Heart right ventricle (tissue), 16 donors: ENCODE measurements at regions not wholly inside any gene's neighbourhood (a gene's known extent, or its start where the extent isn't known, plus 50 kb on each side); places are given as distances from the start of the nearest gene placed in this dataset.
"Not testable (repeated sequence)": the region's sequence is repeated elsewhere in the genome, so short reads cannot be mapped to it uniquely, and the experiment has no call there.

Source experiments
- ATAC-seq, 8 donors: fragments of 200-7000 bp; cut with Tn5 transposase; one replicate each; pipeline ENCODE4 v1.9.1; 2020; ENCODE audit warnings: mild to moderate bottlenecking in 8 of 8, moderate library complexity in 8 of 8, moderate number of reproducible peaks in 1 of 8
- DNase-seq, 2 donors: peaks; one replicate each; pipeline ENCODE4 v3.0.0-alpha.2; 2020
- H3K27ac ChIP-seq, 10 donors: fragments of 200-600 bp; sonication (generic) in 2 of 10; one replicate each; pipeline versions ENCODE4 v1.5.0 to v1.8.0; 2020 to 2022; ENCODE audit warnings: mild to moderate bottlenecking in 3 of 10
- H3K27me3 ChIP-seq, 7 donors: fragments of 200-600 bp; one replicate each; pipeline ENCODE4 v1.8.0; 2021 to 2022; ENCODE audit warnings: mild to moderate bottlenecking in 2 of 7
- H3K36me3 ChIP-seq, 9 donors: fragments of 200-600 bp; sonication (generic) in 1 of 9; one replicate each; pipeline versions ENCODE4 v1.5.0 to v1.8.0; 2020 to 2022; ENCODE audit warnings: mild to moderate bottlenecking in 2 of 9
- H3K4me1 ChIP-seq, 9 donors: fragments of 200-600 bp; sonication (generic) in 1 of 9; one replicate each; pipeline versions ENCODE4 v1.5.0 to v1.8.0; 2020 to 2022; ENCODE audit warnings: mild to moderate bottlenecking in 4 of 9
- H3K4me3 ChIP-seq, 10 donors: fragments of 200-600 bp; sonication (generic) in 2 of 10; one replicate each; pipeline versions ENCODE4 v1.5.0 to v1.8.0; 2020 to 2022; ENCODE audit warnings: mild to moderate bottlenecking in 7 of 10, moderate library complexity in 2 of 10
- H3K9me3 ChIP-seq, 11 donors: fragments of 200-600 bp in 10 of 11; sonication (generic) in 2 of 11; one replicate each; pipeline versions ENCODE4 v1.5.0 to v1.8.0; 2013 to 2022; ENCODE audit warnings: mild to moderate bottlenecking in 2 of 11, control low read depth in 1 of 11, moderate library complexity in 1 of 11
- WGBS, 2 donors: extraction: QIAGEN DNeasy Blood & Tissue Kit; methylation state at CpG; one replicate each; pipeline ENCODE4 v1.1.7; 2013; ENCODE audit warnings: inconsistent platforms in 1 of 2; 5-methylcytosine and 5-hydroxymethylcytosine counted together
- intact Hi-C, 10 donors: fragments of 100-400 bp; cut with DNase I; formaldehyde crosslinking; loops; one replicate each; pipeline versions ENCODE4 v1.11.1 to v1.14.2; 2022
- TF ChIP-seq, protein P1 (sequence below), 9 donors: fragments of 200-600 bp; sonication (generic) in 2 of 9; IDR thresholded peaks; one replicate each; pipeline versions ENCODE4 v1.5.0 to v1.8.0; 2021 to 2022; ENCODE audit warnings: antibody characterized with exemption in 9 of 9, mild to moderate bottlenecking in 5 of 9, moderate library complexity in 1 of 9
- donor health status: Arrhythmogenic right ventricular cardiomyopathy.
- donor health status: ischemic (EF 13 %, LVEDD 7.1; RV severe dilation, severe dysfunction).
- donor health status: healthy with polysubstance abuse.
- donor health status: DM: no; HTN: yes; CAD: no.
- donor health status: DM: no; HTN: no; CAD: no.
- donor health status: ischemic (EF 25% LVEDD 6.9; RV normal size, moderate dysfunction).
- donor health status: ischemic (EF 25% LVEDD 5.7; RV mildly dilated, moderate dysfunction).
- donor health status: healthy.
- donor health status: DM: yes; HTN: yes; CAD: no.
- donor health status: Ischemic cardiomyopathy.
- donor health status: ischemic (EF 35%, LVEDD 5.7; RV mildly dilated, moderate dysfunction).
- donor health status: nonischemic (EF 11% LVEDD 7.7; RV severe dilation, severe dysfunction).
- donor health status: DM: yes; HTN: yes; CAD: no.
- donor health status: PGD.
- donor health status: ischemic (EF 29% LVEDD 5.4; RV normal size, mild dysfunction).
- donor health status: nonischemic (EF 23%, LVEDD 6.1; RV moderate dilation, normal function).

- no peaks in the 10 kb centered on the region for H3K27me3 ChIP-seq
- H3K4me3 ChIP-seq, result no peak overlapping the region
- no peak overlapping the region for H3K27ac ChIP-seq
- intact Hi-C loops, result no loop called here
- DNase-seq (no peak), ATAC-seq (no peak)
- H3K9me3 ChIP-seq, result no peaks in the 10 kb centered on the region
- H3K4me1 ChIP-seq, result peaks cover 0 to 14% (median 5%) of the 10 kb centered on the region in 9 donors
- peaks cover 0 to 11% (median 0%) of the 10 kb centered on the region in 9 donors for H3K36me3 ChIP-seq
- TF ChIP-seq, protein P1, sequence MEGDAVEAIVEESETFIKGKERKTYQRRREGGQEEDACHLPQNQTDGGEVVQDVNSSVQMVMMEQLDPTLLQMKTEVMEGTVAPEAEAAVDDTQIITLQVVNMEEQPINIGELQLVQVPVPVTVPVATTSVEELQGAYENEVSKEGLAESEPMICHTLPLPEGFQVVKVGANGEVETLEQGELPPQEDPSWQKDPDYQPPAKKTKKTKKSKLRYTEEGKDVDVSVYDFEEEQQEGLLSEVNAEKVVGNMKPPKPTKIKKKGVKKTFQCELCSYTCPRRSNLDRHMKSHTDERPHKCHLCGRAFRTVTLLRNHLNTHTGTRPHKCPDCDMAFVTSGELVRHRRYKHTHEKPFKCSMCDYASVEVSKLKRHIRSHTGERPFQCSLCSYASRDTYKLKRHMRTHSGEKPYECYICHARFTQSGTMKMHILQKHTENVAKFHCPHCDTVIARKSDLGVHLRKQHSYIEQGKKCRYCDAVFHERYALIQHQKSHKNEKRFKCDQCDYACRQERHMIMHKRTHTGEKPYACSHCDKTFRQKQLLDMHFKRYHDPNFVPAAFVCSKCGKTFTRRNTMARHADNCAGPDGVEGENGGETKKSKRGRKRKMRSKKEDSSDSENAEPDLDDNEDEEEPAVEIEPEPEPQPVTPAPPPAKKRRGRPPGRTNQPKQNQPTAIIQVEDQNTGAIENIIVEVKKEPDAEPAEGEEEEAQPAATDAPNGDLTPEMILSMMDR (IDR thresholded peaks at IDR 0.05), result no peak
- WGBS, 2 donors, result 78 to 80% methylated on average over 4 of the region's 4 CpGs
Observed at GRCh38 chr18:46236156-46236555, 132.0 kb downstream of the HAUS1 start.

DNA sequence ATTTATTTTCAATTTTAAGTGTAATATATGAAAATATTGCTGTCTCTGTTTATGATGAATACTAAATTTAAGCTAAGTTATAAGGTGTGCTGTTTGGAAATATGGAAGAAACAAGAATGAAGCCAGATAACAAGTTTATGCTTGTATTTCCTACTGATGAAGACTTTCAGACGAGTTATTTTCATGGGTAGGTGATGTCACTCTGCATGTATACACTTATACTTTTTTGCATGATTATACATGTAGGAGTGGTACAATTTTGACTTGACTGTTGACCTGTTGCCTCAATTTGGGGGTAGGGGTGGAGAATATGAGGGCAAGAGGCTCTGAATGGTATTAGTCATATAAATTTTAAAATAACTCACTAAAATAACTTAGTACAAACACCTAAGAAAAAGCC is 133.7 kb downstream of the HAUS1 start:
- Histone ChIP-seq H3K27me3 (no peaks in the 10 kb centered on the region), H3K27ac (no peak overlapping the region), H3K36me3 (peaks cover 0 to 11% (median 0%) of the 10 kb centered on the region in 9 donors), H3K4me1 (peaks cover 0 to 14% (median 5%) of the 10 kb centered on the region in 9 donors), H3K4me3 (no peak overlapping the region), H3K9me3 (no peaks in the 10 kb centered on the region)
- no peak for ATAC-seq
- TF ChIP-seq, protein P1 (IDR thresholded peaks at IDR 0.05), result no peak
- WGBS, 2 donors, result 93 to 100% methylated on average over 1 of the region's 1 CpG
- no peak for DNase-seq
- intact Hi-C loops, result no loop called here

- Histone ChIP-seq H3K4me3 (no peak overlapping the region), H3K27ac (no peak overlapping the region), H3K27me3 (no peaks in the 10 kb centered on the region), H3K9me3 (no peaks in the 10 kb centered on the region), H3K4me1 (peaks cover 0 to 12% (median 5%) of the 10 kb centered on the region in 9 donors), H3K36me3 (peaks cover 0 to 11% (median 0%) of the 10 kb centered on the region in 9 donors)
- TF ChIP-seq, protein P1 (IDR thresholded peaks at IDR 0.05), result no peak
- DNase-seq (no peak), ATAC-seq (no peak)
- intact Hi-C loops, result no loop called here
Observed at GRCh38 chr18:46239549-46239948, 135.4 kb downstream of the HAUS1 start.

DNA sequence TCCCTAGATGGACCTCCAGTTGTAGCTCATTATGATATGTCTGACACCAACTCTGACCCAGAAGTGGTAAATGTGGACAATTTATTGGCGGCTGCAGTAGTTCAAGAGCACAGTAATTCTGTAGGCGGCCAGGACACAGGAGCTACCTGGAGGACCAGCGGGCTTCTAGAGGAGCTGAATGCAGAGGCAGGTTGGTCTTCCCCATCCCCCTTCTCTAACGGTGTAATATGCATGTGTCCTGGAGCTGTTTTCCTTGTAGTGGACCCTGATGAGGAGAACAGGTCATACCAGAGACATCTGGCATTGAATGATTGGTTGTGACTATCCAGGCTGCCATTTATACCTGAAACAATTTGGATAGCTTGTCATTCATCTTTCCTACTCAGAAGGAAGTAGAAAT is 135.8 kb downstream of the HAUS1 start:
- TF ChIP-seq, protein P1 (IDR thresholded peaks at IDR 0.05), result no peak
- Histone ChIP-seq H3K4me1 (peaks cover 0 to 8% (median 4%) of the 10 kb centered on the region in 9 donors), H3K9me3 (no peaks in the 10 kb centered on the region), H3K36me3 (peaks cover 0 to 11% (median 0%) of the 10 kb centered on the region in 9 donors), H3K27me3 (no peaks in the 10 kb centered on the region), H3K27ac (no peak overlapping the region), H3K4me3 (no peak overlapping the region)
- 85% methylated on average over 4 of the region's 4 CpGs for WGBS, 2 donors
- ATAC-seq (no peak), DNase-seq (no peak)
- intact Hi-C loops, result no loop called here

DNA sequence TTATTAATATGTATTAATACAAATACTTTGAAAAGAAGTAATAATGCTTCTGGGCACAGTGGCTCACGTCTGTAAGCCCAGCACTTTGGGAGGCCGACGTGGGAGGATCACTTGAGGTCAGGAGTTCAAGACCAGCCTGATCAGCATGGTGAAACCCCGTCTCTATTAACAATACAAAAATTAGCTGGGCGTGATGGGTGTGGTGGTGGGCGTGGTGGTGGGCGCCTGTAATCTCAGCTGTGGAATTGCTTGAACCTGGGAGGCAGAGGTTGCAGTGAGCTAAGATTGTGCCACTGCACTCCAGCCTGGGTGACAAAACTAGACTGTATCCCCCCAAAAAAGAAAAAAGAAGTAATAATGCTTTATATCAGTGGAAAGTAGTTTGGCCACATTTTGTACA is 137.2 kb downstream of the HAUS1 start:
- H3K9me3 ChIP-seq, intact Hi-C loops, H3K4me1 ChIP-seq, ATAC-seq, H3K27me3 ChIP-seq, DNase-seq, H3K27ac ChIP-seq, H3K4me3 ChIP-seq: not testable (repeated sequence)
- peaks cover 0 to 11% (median 0%) of the 10 kb centered on the region in 9 donors for H3K36me3 ChIP-seq
- 93 to 96% methylated on average over 7 of the region's 7 CpGs for WGBS, 2 donors
